AG08396 (cell line): ENCODE measurements at regions not wholly inside any gene's neighbourhood (a gene's known extent, or its start where the extent isn't known, plus 50 kb on each side); places are given as distances from the start of the nearest gene placed in this dataset.
"Not testable (repeated sequence)": the region's sequence is repeated elsewhere in the genome, so short reads cannot be mapped to it uniquely, and the experiment has no call there.

Source experiments
- DNase-seq: peaks from one replicate; pipeline ENCODE4 v3.0.0; 2012; ENCODE audit warnings: low spot score, mixed read lengths

DNA sequence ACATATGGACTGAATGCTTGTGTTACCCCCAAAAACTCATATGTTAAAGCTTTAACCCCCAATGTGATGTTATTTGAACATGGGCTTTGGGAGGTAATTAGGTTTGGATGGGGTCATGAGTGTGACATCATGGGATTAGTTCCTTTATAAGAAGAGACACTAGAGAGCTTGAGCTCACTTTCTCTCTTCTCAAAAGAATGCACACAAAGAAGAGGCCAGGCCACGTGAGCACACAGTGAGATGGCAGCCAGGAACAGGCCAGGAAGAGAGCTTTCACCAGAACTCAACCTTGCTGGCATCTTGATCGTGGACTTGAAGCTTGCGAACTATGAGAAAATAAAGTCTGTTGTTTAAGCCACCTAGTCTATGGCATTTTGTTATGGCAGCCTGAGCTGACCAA lies 360.6 kb downstream of the NR2F1-AS1 start:
- no peak for DNase-seq

DNA sequence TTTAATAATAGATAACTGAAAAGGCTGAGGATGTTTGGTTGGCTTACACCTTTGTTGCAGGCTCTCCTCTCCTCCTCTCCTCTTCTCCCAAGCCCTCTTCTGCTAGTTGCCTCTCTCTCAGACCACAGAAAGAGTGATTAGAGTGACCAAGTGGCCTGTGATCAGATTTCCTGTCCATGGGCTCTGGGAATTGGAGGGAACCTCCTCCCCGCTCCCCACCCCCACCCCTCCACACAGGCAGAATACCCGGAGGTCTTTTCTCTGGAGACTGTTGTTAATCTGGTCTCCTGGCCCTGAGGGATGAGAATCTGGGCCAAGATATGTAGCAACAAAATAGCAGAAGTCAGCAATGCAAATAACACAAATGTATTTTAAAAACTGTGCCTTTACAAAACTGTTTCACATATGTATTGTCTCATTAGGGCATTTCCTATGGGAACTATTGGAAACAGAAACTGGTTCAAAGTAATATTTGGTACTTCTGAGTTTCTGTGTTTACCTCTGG lies 361.3 kb downstream of the NR2F1-AS1 start:
- no peak for DNase-seq

GRCh38 chr5:93213111-93213794 lies 367.8 kb downstream of the NR2F1-AS1 start:
- not testable (repeated sequence) for DNase-seq

GRCh38 chr5:93209476-93209875 lies 371.5 kb downstream of the NR2F1-AS1 start:
- no peak for DNase-seq

DNA sequence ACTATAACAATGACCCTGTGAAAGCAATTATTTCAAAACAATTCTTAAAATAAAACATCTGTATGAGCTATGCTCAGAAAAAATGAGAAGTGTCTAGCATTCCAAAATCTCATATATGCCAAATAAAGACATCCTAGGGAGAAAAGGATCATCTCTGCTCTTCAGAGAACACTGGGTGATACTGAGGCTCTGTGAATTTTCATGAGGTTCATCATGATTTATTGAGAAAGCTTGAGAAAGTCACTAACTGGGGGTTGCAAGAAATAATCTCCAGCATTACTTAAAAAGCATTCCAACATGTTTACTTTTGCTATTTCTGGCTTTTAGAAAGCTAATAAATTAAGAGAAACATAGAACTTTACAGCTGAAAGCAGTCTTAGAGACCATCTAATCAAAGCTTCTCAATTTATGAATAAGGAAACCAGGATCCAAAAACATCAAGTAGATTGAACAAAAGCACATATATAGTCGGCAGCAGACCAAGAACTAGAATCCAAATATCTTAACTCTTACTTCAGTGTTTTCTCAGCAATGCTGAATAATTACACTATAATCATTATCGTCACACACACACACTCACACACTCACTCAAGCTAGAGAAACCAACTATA lies 372.8 kb downstream of the NR2F1-AS1 start:
- no peak for DNase-seq

- no peak for DNase-seq
These were observed 374.8 kb downstream of the NR2F1-AS1 start for GRCh38 chr5:93206203-93206602.

DNA sequence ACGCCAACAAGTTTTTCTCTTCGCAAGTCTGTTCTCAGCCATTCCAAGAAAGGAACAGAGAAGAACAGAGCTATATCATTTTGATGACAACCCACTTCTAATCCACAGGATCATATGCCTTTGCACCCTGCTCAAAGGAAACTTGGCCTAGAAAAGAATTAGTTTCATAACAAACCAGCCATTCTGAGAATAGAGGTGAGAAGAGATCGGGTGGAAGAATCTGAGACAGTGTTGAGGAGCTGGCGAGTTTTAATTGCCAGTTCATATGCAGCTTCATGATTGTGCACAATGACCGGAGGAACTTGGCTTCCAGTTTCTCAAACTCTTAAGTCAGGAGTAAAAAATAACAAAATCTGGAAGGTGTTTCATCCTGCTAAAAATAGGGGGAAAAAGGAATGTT lies 380.0 kb downstream of the NR2F1-AS1 start:
- no peak for DNase-seq

DNA sequence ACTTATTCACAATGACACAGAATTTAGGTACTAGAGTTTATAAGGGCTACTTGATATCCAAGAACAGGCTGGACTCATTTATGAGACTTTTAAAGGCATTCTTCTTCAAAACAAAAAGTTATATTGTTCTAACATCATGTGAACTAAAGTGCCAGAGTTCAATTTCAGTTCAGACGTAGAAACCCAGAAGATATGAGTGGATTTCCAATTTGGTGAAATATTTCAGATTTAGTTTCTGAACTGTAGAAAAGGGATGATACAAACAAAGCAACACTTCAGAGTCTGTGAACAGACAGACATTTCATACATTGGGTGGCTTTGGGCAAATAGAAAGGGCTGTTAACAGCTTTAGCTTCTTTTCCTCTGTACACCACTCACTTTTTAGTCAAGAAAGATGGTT lies 384.0 kb downstream of the NR2F1-AS1 start:
- no peak for DNase-seq

DNA sequence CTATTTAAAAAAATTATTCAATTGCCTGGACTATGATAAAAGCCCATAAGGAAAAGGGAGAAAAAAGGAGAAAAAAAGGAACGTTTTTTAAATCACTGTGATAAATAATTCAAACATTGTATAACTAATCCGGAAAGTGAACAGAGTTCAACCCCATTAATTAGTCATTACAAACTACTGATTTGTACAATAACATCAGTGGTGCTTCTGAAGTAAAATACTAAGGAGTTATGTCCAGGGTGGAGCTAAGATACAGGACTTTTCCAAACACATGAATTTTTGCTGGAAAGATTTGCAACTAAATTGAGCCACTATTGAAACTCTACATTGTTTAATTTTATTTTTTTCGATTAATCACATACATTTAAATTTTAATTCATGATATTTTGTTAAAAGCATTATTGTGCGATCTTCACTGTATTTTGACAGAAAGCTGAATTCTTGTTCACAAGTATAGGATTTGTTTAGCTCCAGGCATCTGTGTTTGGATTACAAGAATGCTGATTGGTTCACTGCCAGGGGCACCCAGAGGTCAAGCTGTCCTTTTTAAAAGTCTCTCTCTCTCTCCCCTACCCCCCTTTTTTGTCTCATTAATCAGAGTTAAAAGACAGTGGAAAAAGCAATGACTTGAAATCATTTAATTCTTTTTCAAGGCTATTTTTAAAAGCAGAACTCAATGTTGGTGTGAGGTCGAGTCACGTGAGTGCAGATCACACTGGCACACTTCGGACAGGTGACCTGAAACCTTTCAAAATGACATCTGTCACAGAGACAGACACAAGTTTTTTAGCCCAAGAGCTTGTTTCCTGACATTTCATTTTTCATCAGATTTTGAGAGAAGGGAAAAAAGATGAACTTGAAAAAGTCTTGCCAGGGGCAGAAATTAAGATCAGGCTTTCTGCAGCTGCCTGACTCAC lies 387.3 kb downstream of the NR2F1-AS1 start:
- no peak for DNase-seq

- no peak for DNase-seq
These were observed 388.3 kb downstream of the NR2F1-AS1 start for GRCh38 chr5:93192683-93193082.

GRCh38 chr5:93192087-93192486 lies 388.9 kb downstream of the NR2F1-AS1 start:
- DNase-seq = peak; percentile 66

GRCh38 chr5:93191035-93191817 lies 389.8 kb downstream of the NR2F1-AS1 start:
- no peak for DNase-seq

- DNase-seq = peak; percentile 38
These were observed 391.3 kb downstream of the NR2F1-AS1 start for GRCh38 chr5:93189707-93190120.

GRCh38 chr5:93188876-93189485 lies 392.0 kb downstream of the NR2F1-AS1 start:
- DNase-seq = no peak

GRCh38 chr5:93186076-93186682 lies 394.8 kb downstream of the NR2F1-AS1 start:
- DNase-seq = peak; percentile 37

GRCh38 chr5:93184041-93184440 lies 397.0 kb downstream of the NR2F1-AS1 start:
- no peak for DNase-seq

DNA sequence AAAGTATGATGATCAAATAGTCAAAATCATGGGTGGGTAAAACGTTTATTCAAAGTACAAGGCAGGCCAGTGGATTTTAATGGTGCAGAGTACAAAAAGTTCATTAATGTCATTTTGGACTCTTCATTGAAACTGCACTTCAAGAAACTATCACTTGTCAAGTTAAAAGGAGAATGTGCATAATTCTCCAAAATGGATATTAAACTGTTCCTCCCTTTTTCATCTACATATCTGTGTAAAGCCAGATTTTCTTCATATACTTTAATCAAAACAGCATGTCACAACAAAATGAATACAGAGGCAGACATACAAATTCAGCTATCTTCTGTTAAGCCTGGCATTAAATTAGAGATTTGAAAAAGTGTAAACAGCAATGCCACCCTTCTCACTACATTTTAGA lies 401.6 kb downstream of the NR2F1-AS1 start:
- DNase-seq = no peak

DNA sequence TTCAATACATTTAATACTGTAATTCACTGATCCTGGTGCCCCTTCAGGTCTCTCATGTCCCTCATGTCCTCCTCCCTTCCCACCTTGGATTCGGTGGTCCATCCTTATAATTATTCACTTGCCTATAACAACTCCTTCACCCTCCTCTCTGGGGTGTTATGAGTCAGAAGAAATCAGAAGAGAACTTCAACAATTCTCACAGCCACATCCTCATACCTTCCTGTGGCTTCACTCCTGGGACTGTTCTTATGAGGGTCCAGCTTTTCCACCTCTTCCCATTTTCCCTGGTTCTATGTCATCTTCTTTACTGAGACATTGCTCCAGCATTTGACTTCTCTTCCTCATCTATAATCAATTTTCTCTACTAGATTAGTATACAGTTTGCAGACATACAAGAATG lies 406.1 kb downstream of the NR2F1-AS1 start:
- no peak for DNase-seq

DNA sequence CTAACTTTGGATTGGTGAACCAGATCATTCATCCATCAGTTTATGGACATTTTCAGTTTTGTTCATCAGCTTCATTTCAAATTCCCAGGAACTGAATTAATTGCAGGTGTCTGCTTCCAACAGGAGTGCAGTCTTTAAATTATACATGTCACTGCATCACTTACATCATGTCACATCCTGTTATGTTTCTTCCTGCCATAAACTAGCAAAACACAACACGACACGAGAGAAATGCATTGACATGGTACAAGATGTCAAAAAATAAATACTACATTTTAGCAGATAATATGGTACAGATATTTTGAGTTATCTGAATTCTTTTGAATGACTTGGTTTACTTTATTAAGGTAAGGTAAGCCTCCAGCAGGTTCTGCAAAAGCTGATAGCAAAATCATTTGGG lies 415.5 kb downstream of the NR2F1-AS1 start:
- DNase-seq = no peak

GRCh38 chr5:93164690-93165089 lies 416.3 kb downstream of the NR2F1-AS1 start:
- peak; percentile 56 for DNase-seq
